H1 (cell line): ENCODE measurements at regions not wholly inside any gene's neighbourhood (a gene's known extent, or its start where the extent isn't known, plus 50 kb on each side); places are given as distances from the start of the nearest gene placed in this dataset.
A peak's percentile ranks its signal among the peaks of the same experiment; 100 is the strongest.

ENCODE experiments used
- CTCF ChIA-PET: fragments of 300-600 bp; sonication (Branson Sonifier 250); formaldehyde crosslinking; loops from one replicate; lab custom pipeline; 2021; ENCODE audit not compliant: partially characterized antibody; lab: Charles Lee
- POLR2A ChIA-PET: fragments of 300-600 bp; sonication (Branson Sonifier 250); formaldehyde crosslinking; loops from one replicate; lab custom pipeline; 2021; ENCODE audit warnings: inconsistent platforms; ENCODE audit not compliant: partially characterized antibody; lab: Charles Lee
- DNase-seq, 2 experiments: peaks; one replicate each; pipeline versions ENCODE4 v3.0.0 to v3.0.0-alpha.2; 2010 to 2022; ENCODE audit warnings: low spot score in 2 of 2, low read depth in 1 of 2, mixed read lengths in 1 of 2
- FAIRE-seq: peaks from 2 replicates; lab custom pipeline; 2011; peaks lifted over from hg19 to GRCh38; lab: Jason Lieb, UNC
- H2AFZ ChIP-seq: 2 replicates; pipeline ENCODE4 v1.8.1; 2012; ENCODE audit warnings: low read length, inconsistent platforms
- H2AK5ac ChIP-seq: 2 replicates; pipeline ENCODE4 v1.6.1; 2013; ENCODE audit warnings: low read depth, low read length
- H2BK120ac ChIP-seq: replicated peaks from 2 replicates; pipeline ENCODE3; 2013; ENCODE audit warnings: low read depth, low read length, inconsistent platforms
- H2BK12ac ChIP-seq: 2 replicates; pipeline ENCODE4 v1.6.1; 2013; ENCODE audit warnings: low read depth, low read length
- H2BK15ac ChIP-seq: 2 replicates; pipeline ENCODE4 v1.6.1; 2013; ENCODE audit warnings: low read length
- H2BK20ac ChIP-seq: 2 replicates; pipeline ENCODE4 v1.6.1; 2013; ENCODE audit warnings: low read length
- H2BK5ac ChIP-seq: 2 replicates; pipeline ENCODE4 v1.6.1; 2013; ENCODE audit warnings: low read depth, low read length
- H3K14ac ChIP-seq: 2 replicates; pipeline ENCODE4 v1.6.1; 2013; ENCODE audit warnings: inconsistent platforms; ENCODE audit not compliant: insufficient read length
- H3K18ac ChIP-seq: 2 replicates; pipeline ENCODE4 v1.6.1; 2013; ENCODE audit warnings: low read length; ENCODE audit errors: extremely low read depth
- H3K23ac ChIP-seq: 2 replicates; pipeline ENCODE4 v1.6.1; 2013; ENCODE audit warnings: inconsistent platforms; ENCODE audit not compliant: insufficient read length
- H3K23me2 ChIP-seq: 2 replicates; pipeline ENCODE4 v1.6.1; 2013; ENCODE audit warnings: low read depth, low read length
- H3K27ac ChIP-seq: 2 replicates; pipeline ENCODE4 v1.6.1; 2011; ENCODE audit warnings: low read depth, low read length, inconsistent platforms
- H3K27me3 ChIP-seq, 4 experiments: replicated peaks in 1 of 4; 1 replicate in 1 of 4; 2 replicates in 3 of 4; pipeline versions ENCODE4 v1.6.1 to v1.8.1; 2011 to 2013; ENCODE audit warnings: low read length in 3 of 4, mild to moderate bottlenecking in 3 of 4, inconsistent platforms in 2 of 4, mixed read lengths in 2 of 4, moderate library complexity in 1 of 4; ENCODE audit not compliant: control insufficient read depth in 3 of 4, insufficient read depth in 3 of 4; ENCODE audit errors: extremely low read depth in 1 of 4
- H3K36me3 ChIP-seq, 4 experiments: 2 replicates each; pipeline versions ENCODE4 v1.6.1 to v1.8.1; 2011 to 2013; ENCODE audit warnings: mild to moderate bottlenecking in 4 of 4, low read length in 3 of 4, moderate library complexity in 2 of 4, control low read depth in 1 of 4, inconsistent platforms in 1 of 4; ENCODE audit not compliant: insufficient read depth in 4 of 4, control insufficient read depth in 2 of 4
- H3K4ac ChIP-seq: replicated peaks from 2 replicates; pipeline ENCODE3; 2013; ENCODE audit warnings: low read length, low read depth, mixed read lengths, inconsistent platforms; ENCODE audit not compliant: insufficient read length
- H3K4me1 ChIP-seq, 4 experiments: replicated peaks in 1 of 4; 1 replicate in 1 of 4; 2 replicates in 3 of 4; pipeline versions ENCODE4 v1.6.1 to v1.8.1; 2011 to 2013; ENCODE audit warnings: low read length in 3 of 4, inconsistent platforms in 2 of 4, mixed read lengths in 1 of 4; ENCODE audit not compliant: insufficient read depth in 4 of 4, control insufficient read depth in 3 of 4
- H3K4me2 ChIP-seq, 2 experiments: 2 replicates each; pipeline versions ENCODE4 v1.6.1 to v1.8.1; 2011 to 2013; ENCODE audit warnings: low read depth in 2 of 2, low read length in 2 of 2, control low read depth in 1 of 2, inconsistent platforms in 1 of 2, mild to moderate bottlenecking in 1 of 2; ENCODE audit not compliant: insufficient read depth in 1 of 2
- H3K4me3 ChIP-seq, 4 experiments: fragments of 200-600, 300-600 bp in 1 of 4; sonication (generic), shearing (Covaris generic), sonication (Bioruptor Twin) in 1 of 4; 2 replicates each; pipeline versions ENCODE4 v1.5.1 to v1.8.1; 2011 to 2016; ENCODE audit warnings: low read length in 4 of 4, low read depth in 3 of 4, control low read depth in 2 of 4, inconsistent platforms in 2 of 4, mild to moderate bottlenecking in 2 of 4, mixed read lengths in 1 of 4, moderate library complexity in 1 of 4; ENCODE audit not compliant: insufficient read depth in 2 of 4; ENCODE audit errors: extremely low read depth in 1 of 4
- H3K56ac ChIP-seq: replicated peaks from 2 replicates; pipeline ENCODE3; 2013; ENCODE audit warnings: low read depth, mild to moderate bottlenecking, mixed read lengths, low read length, inconsistent platforms; ENCODE audit not compliant: insufficient read length
- H3K79me1 ChIP-seq: 2 replicates; pipeline ENCODE4 v1.6.1; 2013; ENCODE audit warnings: low read depth, low read length, control low read depth
- H3K79me2 ChIP-seq, 2 experiments: 2 replicates each; pipeline versions ENCODE4 v1.6.1 to v1.8.1; 2012 to 2013; ENCODE audit warnings: low read length in 2 of 2, mild to moderate bottlenecking in 2 of 2, inconsistent platforms in 1 of 2; ENCODE audit not compliant: insufficient read depth in 2 of 2, control insufficient read depth in 1 of 2
- H3K9ac ChIP-seq, 4 experiments: replicated peaks in 1 of 4; 1 replicate in 1 of 4; 2 replicates in 3 of 4; pipeline versions ENCODE4 v1.6.1 to v1.8.1; 2011 to 2013; ENCODE audit warnings: low read depth in 3 of 4, low read length in 3 of 4, control low read depth in 2 of 4, mild to moderate bottlenecking in 2 of 4, moderate library complexity in 2 of 4, inconsistent platforms in 1 of 4; ENCODE audit errors: extremely low read depth in 1 of 4
- H3K9me3 ChIP-seq, 2 experiments: 2 replicates each; pipeline versions ENCODE4 v1.6.1 to v1.8.1; 2012 to 2013; ENCODE audit warnings: mild to moderate bottlenecking in 2 of 2, moderate library complexity in 2 of 2, control low read depth in 1 of 2, inconsistent platforms in 1 of 2, low read depth in 1 of 2, low read length in 1 of 2, mixed read lengths in 1 of 2; ENCODE audit not compliant: insufficient read depth in 2 of 2
- H4K20me1 ChIP-seq, 2 experiments: replicated peaks in 1 of 2; 2 replicates each; pipeline versions ENCODE3 to v1.8.1; 2011 to 2013; ENCODE audit warnings: inconsistent platforms in 2 of 2, low read length in 2 of 2, mild to moderate bottlenecking in 1 of 2; ENCODE audit not compliant: insufficient read depth in 2 of 2, control insufficient read depth in 1 of 2
- H4K5ac ChIP-seq: 2 replicates; pipeline ENCODE4 v1.6.1; 2013; ENCODE audit warnings: low read length, low read depth, mixed read lengths, inconsistent platforms; ENCODE audit not compliant: insufficient read length
- H4K8ac ChIP-seq: 2 replicates; pipeline ENCODE4 v1.8.0; 2013; ENCODE audit warnings: mild to moderate bottlenecking, moderate library complexity, low read length, inconsistent platforms; ENCODE audit not compliant: insufficient read depth; ENCODE audit errors: extremely low read depth
- H4K91ac ChIP-seq: replicated peaks from 2 replicates; pipeline ENCODE3; 2013; ENCODE audit warnings: low read length, mixed read lengths, inconsistent platforms; ENCODE audit not compliant: insufficient read length
- POLR2A ChIP-seq, 2 experiments: IDR thresholded peaks; 1 replicate in 1 of 2; 2 replicates in 1 of 2; pipeline ENCODE4 v1.6.1; 2011; ENCODE audit warnings: low read depth in 2 of 2, low read length in 2 of 2, mild to moderate bottlenecking in 2 of 2; ENCODE audit errors: control extremely low read depth in 1 of 2
- RAD21 ChIP-seq, 2 experiments: IDR thresholded peaks in 1 of 2; conservative IDR thresholded peaks in 1 of 2; 2 replicates each; pipeline ENCODE4 v1.6.1; 2011; ENCODE audit warnings: low read depth in 2 of 2, low read length in 2 of 2, improper control_type of control experiment in 1 of 2, inconsistent platforms in 1 of 2, mild to moderate bottlenecking in 1 of 2, moderate library complexity in 1 of 2
- WGBS, 2 experiments: shearing (Covaris generic) in 1 of 2; methylation state at CpG; one replicate each; pipeline versions ENCODE4 v1.1.6 to v1.1.7; 2013 to 2015; ENCODE audit warnings: low lambda C conversion rate in 2 of 2, mixed read lengths in 2 of 2, inconsistent platforms in 1 of 2, low coverage in 1 of 2, missing lambda C conversion rate in 1 of 2; ENCODE audit not compliant: insufficient replicate concordance in 2 of 2, insufficient coverage in 1 of 2, insufficient read length in 1 of 2; ENCODE audit errors: extremely low coverage in 1 of 2, missing lambda C conversion rate in 1 of 2; 5-methylcytosine and 5-hydroxymethylcytosine counted together
- TF ChIP-seq, protein P1 (sequence below), 3 experiments: IDR thresholded peaks; 1 replicate in 2 of 3; 2 replicates in 1 of 3; pipeline versions ENCODE4 v1.5.1 to v1.6.1; 2011; ENCODE audit warnings: low read length in 3 of 3, mild to moderate bottlenecking in 3 of 3, inconsistent platforms in 2 of 3, low read depth in 1 of 3, moderate library complexity in 1 of 3; ENCODE audit not compliant: insufficient read depth in 1 of 3; ENCODE audit errors: control extremely low read depth in 1 of 3

DNA sequence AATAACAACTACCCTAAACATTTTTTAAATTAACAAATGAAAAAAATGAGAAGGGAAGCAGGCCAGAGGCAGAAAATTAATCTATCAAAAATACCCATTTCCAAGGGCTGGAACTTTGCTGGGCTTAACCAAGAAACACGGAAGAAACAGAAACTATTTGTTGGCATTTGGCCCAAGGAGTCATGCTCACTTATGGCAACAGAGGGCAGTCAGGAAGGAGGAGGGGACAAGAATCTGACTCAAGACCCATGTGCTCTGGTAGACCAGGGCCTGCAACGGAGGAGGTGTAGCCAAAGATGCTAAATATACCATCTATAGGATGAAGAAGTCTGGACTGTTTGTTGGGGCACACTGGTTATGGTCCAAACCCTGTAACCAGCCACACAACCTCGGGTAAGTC, 496.7 kb downstream of the COG6 start:
- no peaks in the 10 kb centered on the region for H3K79me1 ChIP-seq
- POLR2A ChIA-PET = no interaction called here
- 0 out of 4 replicates have a peak, but pooled peaks of 1 of the 2 experiments have one; percentile 12 for TF ChIP-seq RAD21 (IDR thresholded peaks at IDR 0.05 in 1 of 2, conservative IDR thresholded peaks at IDR 0.05 in 1 of 2; ENCODE audit: low read depth in 2 of 2, low read length in 2 of 2)
- TF ChIP-seq, protein P1, sequence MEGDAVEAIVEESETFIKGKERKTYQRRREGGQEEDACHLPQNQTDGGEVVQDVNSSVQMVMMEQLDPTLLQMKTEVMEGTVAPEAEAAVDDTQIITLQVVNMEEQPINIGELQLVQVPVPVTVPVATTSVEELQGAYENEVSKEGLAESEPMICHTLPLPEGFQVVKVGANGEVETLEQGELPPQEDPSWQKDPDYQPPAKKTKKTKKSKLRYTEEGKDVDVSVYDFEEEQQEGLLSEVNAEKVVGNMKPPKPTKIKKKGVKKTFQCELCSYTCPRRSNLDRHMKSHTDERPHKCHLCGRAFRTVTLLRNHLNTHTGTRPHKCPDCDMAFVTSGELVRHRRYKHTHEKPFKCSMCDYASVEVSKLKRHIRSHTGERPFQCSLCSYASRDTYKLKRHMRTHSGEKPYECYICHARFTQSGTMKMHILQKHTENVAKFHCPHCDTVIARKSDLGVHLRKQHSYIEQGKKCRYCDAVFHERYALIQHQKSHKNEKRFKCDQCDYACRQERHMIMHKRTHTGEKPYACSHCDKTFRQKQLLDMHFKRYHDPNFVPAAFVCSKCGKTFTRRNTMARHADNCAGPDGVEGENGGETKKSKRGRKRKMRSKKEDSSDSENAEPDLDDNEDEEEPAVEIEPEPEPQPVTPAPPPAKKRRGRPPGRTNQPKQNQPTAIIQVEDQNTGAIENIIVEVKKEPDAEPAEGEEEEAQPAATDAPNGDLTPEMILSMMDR (IDR thresholded peaks at IDR 0.05; ENCODE audit: control extremely low read depth in 1 of 3, insufficient read depth in 1 of 3, low read depth in 1 of 3, low read length in 3 of 3) = peak in 1 of 3 experiments; percentile 1; a peak in 1 of 4 replicates
- no peak for TF ChIP-seq POLR2A (IDR thresholded peaks at IDR 0.05; ENCODE audit: control extremely low read depth in 1 of 2, low read depth in 2 of 2, low read length in 2 of 2)
- TF ChIP-seq, all 59 proteins: peak for 2
- Histone ChIP-seq H3K4me2 (no peak overlapping the region), H3K18ac (no peak overlapping the region), H2AK5ac (no peak overlapping the region), H3K23me2 (no peaks in the 10 kb centered on the region), H3K9ac (no peak overlapping the region), H2BK5ac (no peak overlapping the region), H2BK15ac (no peak overlapping the region), H3K14ac (no peak overlapping the region), H3K27ac (no peak overlapping the region), H3K36me3 (no peaks in the 10 kb centered on the region), H2BK20ac (no peak overlapping the region), H4K5ac (no peak overlapping the region), H3K79me2 (no peaks in the 10 kb centered on the region), H2AFZ (no peak overlapping the region), H2BK12ac (no peak overlapping the region), H4K91ac (no peak overlapping the region), H3K9me3 (no peaks in the 10 kb centered on the region), H3K27me3 (no peaks in the 10 kb centered on the region), H3K4ac (no peak overlapping the region), H4K8ac (no peak overlapping the region), H3K4me1 (no peaks in the 10 kb centered on the region; a peak in 1 of 7 replicates), H3K56ac (no peak overlapping the region), H3K4me3 (no peak overlapping the region), H4K20me1 (no peaks in the 10 kb centered on the region), H3K23ac (no peak overlapping the region), H2BK120ac (no peak overlapping the region)
- no peak for DNase-seq
- CTCF ChIA-PET = no interaction called here
- 86% methylated on average over 3 of the region's 3 CpGs; no CpG with 5 or more reads in 1 of the 2 experiments for WGBS, 2 experiments
- no peak for FAIRE-seq
